Left ventricle myocardium inferior (tissue), 1 donor: ENCODE measurements at regions not wholly inside any gene's neighbourhood (a gene's known extent, or its start where the extent isn't known, plus 50 kb on each side); places are given as distances from the start of the nearest gene placed in this dataset.

Source experiments
- DNase-seq: peaks from one replicate; pipeline ENCODE4 v3.0.0-alpha.2; 2020
- H3K27ac ChIP-seq: fragments of 200-600 bp; replicated peaks from 2 replicates; pipeline ENCODE4 v1.8.0; 2021
- H3K27me3 ChIP-seq: fragments of 200-600 bp; 2 replicates; pipeline ENCODE4 v1.8.0; 2021; ENCODE audit warnings: low read depth
- H3K36me3 ChIP-seq: fragments of 200-600 bp; 2 replicates; pipeline ENCODE4 v1.8.0; 2021
- H3K4me1 ChIP-seq: fragments of 200-600 bp; 2 replicates; pipeline ENCODE4 v1.8.0; 2021
- H3K4me3 ChIP-seq: fragments of 200-600 bp; 2 replicates; pipeline ENCODE4 v1.8.0; 2021; ENCODE audit warnings: mild to moderate bottlenecking, moderate library complexity
- H3K9me3 ChIP-seq: fragments of 200-600 bp; replicated peaks from 2 replicates; pipeline ENCODE4 v1.8.0; 2021
- intact Hi-C: fragments of 100-400 bp; cut with micrococcal nuclease; formaldehyde crosslinking; loops from one replicate; pipeline ENCODE4 v1.11.0; 2022
- TF ChIP-seq, protein P1 (sequence below): fragments of 200-600 bp; IDR thresholded peaks from 2 replicates; pipeline ENCODE4 v1.8.0; 2021; ENCODE audit warnings: antibody characterized with exemption, mild to moderate bottlenecking, borderline replicate concordance
- donor health status: DM: no; HTN: yes; CAD: no; lungs with severe emphysema.

GRCh38 chr13:80011448-80012212 lies 329.3 kb downstream of the SPRY2 start:
- no peak for DNase-seq

GRCh38 chr13:80010846-80011245 lies 330.1 kb downstream of the SPRY2 start:
- no peak overlapping the region for H3K27ac ChIP-seq
- H3K4me3 ChIP-seq = no peak overlapping the region
- H3K4me1 ChIP-seq = peaks cover 18% of the 10 kb centered on the region
- H3K36me3 ChIP-seq = no peaks in the 10 kb centered on the region
- intact Hi-C loops = no loop called here
- DNase-seq = no peak
- TF ChIP-seq, protein P1, sequence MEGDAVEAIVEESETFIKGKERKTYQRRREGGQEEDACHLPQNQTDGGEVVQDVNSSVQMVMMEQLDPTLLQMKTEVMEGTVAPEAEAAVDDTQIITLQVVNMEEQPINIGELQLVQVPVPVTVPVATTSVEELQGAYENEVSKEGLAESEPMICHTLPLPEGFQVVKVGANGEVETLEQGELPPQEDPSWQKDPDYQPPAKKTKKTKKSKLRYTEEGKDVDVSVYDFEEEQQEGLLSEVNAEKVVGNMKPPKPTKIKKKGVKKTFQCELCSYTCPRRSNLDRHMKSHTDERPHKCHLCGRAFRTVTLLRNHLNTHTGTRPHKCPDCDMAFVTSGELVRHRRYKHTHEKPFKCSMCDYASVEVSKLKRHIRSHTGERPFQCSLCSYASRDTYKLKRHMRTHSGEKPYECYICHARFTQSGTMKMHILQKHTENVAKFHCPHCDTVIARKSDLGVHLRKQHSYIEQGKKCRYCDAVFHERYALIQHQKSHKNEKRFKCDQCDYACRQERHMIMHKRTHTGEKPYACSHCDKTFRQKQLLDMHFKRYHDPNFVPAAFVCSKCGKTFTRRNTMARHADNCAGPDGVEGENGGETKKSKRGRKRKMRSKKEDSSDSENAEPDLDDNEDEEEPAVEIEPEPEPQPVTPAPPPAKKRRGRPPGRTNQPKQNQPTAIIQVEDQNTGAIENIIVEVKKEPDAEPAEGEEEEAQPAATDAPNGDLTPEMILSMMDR = no peak
- no peaks in the 10 kb centered on the region for H3K9me3 ChIP-seq
- H3K27me3 ChIP-seq = no peaks in the 10 kb centered on the region

More at GRCh38 chr13:80011448-80012212, 329.3 kb downstream of the SPRY2 start:
- Histone ChIP-seq H3K27ac (no peak overlapping the region), H3K27me3 (no peaks in the 10 kb centered on the region), H3K4me3 (no peak overlapping the region), H3K36me3 (no peaks in the 10 kb centered on the region), H3K9me3 (no peaks in the 10 kb centered on the region), H3K4me1 (peaks cover 18% of the 10 kb centered on the region)
- intact Hi-C loops = no loop called here
- TF ChIP-seq, protein P1 = no peak

DNA sequence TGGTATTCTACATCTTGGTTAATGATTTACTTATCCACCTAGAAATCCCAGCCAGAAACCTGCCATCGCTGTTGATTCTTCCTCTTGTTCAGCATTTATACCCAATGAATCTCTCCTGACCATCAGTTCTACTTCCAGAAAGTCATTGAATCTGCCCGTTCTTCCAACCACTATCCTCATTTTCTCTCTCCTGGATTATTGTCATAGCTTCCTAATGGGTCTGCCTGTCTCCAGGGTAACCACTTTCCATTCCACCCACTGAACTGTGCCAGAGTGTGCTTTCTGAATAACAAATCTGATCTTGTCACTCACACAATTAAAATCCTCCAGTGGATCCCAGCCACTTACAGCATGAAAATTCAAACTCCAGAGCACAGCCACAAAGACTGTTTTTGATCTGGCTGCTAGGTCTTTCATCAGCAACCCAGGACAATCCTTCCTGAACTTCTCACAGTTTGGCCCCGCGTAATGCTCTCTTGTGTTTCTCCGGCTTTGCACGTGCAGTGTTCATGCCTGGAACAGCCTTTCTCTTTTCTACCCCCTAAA lies 330.6 kb downstream of the SPRY2 start:
- Histone ChIP-seq H3K27ac (no peak overlapping the region), H3K36me3 (no peaks in the 10 kb centered on the region), H3K9me3 (no peaks in the 10 kb centered on the region), H3K4me1 (peaks cover 18% of the 10 kb centered on the region), H3K27me3 (no peaks in the 10 kb centered on the region), H3K4me3 (no peak overlapping the region)
- no peak for DNase-seq
- TF ChIP-seq, protein P1 = no peak
- intact Hi-C loops = no loop called here

DNA sequence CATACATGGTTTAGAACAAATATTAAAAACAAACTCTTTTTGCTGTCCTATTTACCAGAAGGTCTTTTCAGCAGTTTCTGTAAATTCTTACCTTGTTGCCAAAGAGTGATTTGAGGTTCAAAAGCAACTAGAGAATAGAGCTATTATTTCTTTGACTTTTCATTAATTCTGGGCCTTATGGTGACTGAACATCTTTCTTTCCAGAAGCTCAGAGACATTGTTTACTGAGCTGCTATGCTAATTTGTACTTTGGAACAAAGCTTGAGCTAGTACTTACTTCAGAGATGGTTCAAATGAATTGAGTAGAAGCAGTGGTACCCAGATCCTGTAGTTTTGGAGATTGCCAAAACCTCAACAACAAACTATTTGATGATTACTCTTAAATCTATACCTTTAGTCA lies 331.2 kb downstream of the SPRY2 start:
- intact Hi-C loops = no loop called here
- no peaks in the 10 kb centered on the region for H3K36me3 ChIP-seq
- H3K27ac ChIP-seq = no peak overlapping the region
- H3K27me3 ChIP-seq = no peaks in the 10 kb centered on the region
- TF ChIP-seq, protein P1 = no peak
- H3K4me3 ChIP-seq = no peak overlapping the region
- no peak for DNase-seq
- peaks cover 18% of the 10 kb centered on the region for H3K4me1 ChIP-seq
- no peaks in the 10 kb centered on the region for H3K9me3 ChIP-seq

DNA sequence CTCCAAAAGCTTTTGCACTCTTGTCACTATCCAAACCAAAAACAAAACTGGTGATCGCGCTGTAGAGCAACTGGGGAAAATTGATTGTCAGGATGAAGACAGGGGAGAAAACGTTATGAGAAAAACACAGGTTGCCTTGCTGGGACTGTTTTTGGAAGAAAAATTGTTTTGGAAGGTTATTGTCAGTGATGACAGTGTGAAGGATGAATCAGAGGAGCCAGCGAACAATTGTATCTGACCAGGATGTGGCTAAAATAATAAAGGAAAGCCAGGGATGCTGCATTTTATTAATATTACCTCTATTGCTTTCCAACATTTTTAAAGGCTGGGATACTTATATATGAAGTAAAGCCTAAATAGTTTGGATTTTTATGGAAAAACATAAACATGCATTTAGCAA lies 334.0 kb downstream of the SPRY2 start:
- intact Hi-C loops = no loop called here
- no peaks in the 10 kb centered on the region for H3K36me3 ChIP-seq
- no peak overlapping the region for H3K27ac ChIP-seq
- no peaks in the 10 kb centered on the region for H3K9me3 ChIP-seq
- DNase-seq = no peak
- no peaks in the 10 kb centered on the region for H3K27me3 ChIP-seq
- no peak overlapping the region for H3K4me3 ChIP-seq
- TF ChIP-seq, protein P1 = no peak
- peaks cover 14% of the 10 kb centered on the region for H3K4me1 ChIP-seq
